Body of pancreas (tissue), 4 donors: ENCODE measurements at regions not wholly inside any gene's neighbourhood (a gene's known extent, or its start where the extent isn't known, plus 50 kb on each side); places are given as distances from the start of the nearest gene placed in this dataset.

Experiments used
- ATAC-seq: fragments of 150-250 bp; one replicate; pipeline ENCODE4 v1.9.1; 2016
- DNase-seq, 4 donors: peaks; one replicate each; pipeline ENCODE4 v3.0.0-alpha.2; 2019
- H3K27ac ChIP-seq, 4 donors: fragments of 200-600 bp; sonication (generic); 1 replicate in 3 of 4; 2 replicates in 1 of 4; pipeline versions ENCODE4 v1.5.1 to v1.6.1; 2016 to 2019; ENCODE audit warnings: mild to moderate bottlenecking in 1 of 4, mixed read lengths in 1 of 4, moderate library complexity in 1 of 4
- H3K27me3 ChIP-seq, 2 donors: fragments of 200-600 bp; sonication (generic); one replicate each; pipeline ENCODE4 v1.6.0; 2016; ENCODE audit warnings: mild to moderate bottlenecking in 1 of 2
- H3K36me3 ChIP-seq, 2 donors: fragments of 200-600 bp; sonication (generic); replicated peaks in 1 of 2; 2 replicates each; pipeline ENCODE4 v1.5.1; 2016; ENCODE audit warnings: low read depth in 2 of 2; ENCODE audit not compliant: insufficient read depth in 1 of 2
- H3K4me1 ChIP-seq: fragments of 200-600 bp; sonication (generic); one replicate; pipeline ENCODE4 v1.6.0; 2016
- H3K4me3 ChIP-seq, 2 donors: fragments of 200-600 bp; sonication (generic); 1 replicate in 1 of 2; 2 replicates in 1 of 2; pipeline ENCODE4 v1.5.1; 2016 to 2019
- H3K9me3 ChIP-seq, 3 donors: fragments of 200-600 bp; sonication (generic); 1 replicate in 2 of 3; 2 replicates in 1 of 3; pipeline ENCODE4 v1.5.1; 2016
- CTCF ChIP-seq, 7 experiments: fragments of 450-650 bp in 4 of 7; fragments of 200-600 bp in 3 of 7; sonication (generic) in 3 of 7; IDR thresholded peaks; one replicate each; pipeline ENCODE4 v1.5.1; 2016 to 2019; ENCODE audit warnings: antibody characterized with exemption in 7 of 7
- POLR2A ChIP-seq, 3 donors: fragments of 450-650 bp; IDR thresholded peaks; one replicate each; pipeline ENCODE4 v1.6.1; 2016; ENCODE audit warnings: antibody characterized with exemption in 3 of 3, mild to moderate bottlenecking in 2 of 3
- WGBS, 2 donors: methylation state at CpG; one replicate each; pipeline ENCODE4 v1.1.5; 2017; 5-methylcytosine and 5-hydroxymethylcytosine counted together
- intact Hi-C: fragments of 100-400 bp; cut with DNase I; formaldehyde crosslinking; loops from one replicate; pipeline ENCODE4 v1.15.1; 2023

- no peak overlapping the region for H3K27ac ChIP-seq
- WGBS, 2 donors = 64 to 76% methylated on average over 5 of the region's 5 CpGs
Measured at GRCh38 chr2:21382701-21383520, 259.1 kb downstream of the TDRD15 start.

GRCh38 chr2:21386666-21387065 is 262.9 kb downstream of the TDRD15 start:
- intact Hi-C loops = no loop called here
- H3K27ac ChIP-seq = no peak overlapping the region
- ATAC-seq = no peak
- DNase-seq = no peak
- no peak for TF ChIP-seq POLR2A (IDR thresholded peaks at IDR 0.05)
- no peak for TF ChIP-seq CTCF (IDR thresholded peaks at IDR 0.05)
- H3K9me3 ChIP-seq = no peaks in the 10 kb centered on the region
- H3K4me1 ChIP-seq = no peaks in the 10 kb centered on the region
- 63 to 83% methylated on average over 3 of the region's 3 CpGs for WGBS, 2 donors
- H3K4me3 ChIP-seq = no peak overlapping the region
- H3K27me3 ChIP-seq = no peaks in the 10 kb centered on the region
- H3K36me3 ChIP-seq = no peaks in the 10 kb centered on the region

More at GRCh38 chr2:21382701-21383520, 259.1 kb downstream of the TDRD15 start:
- intact Hi-C loops = no loop called here
- Histone ChIP-seq H3K9me3 (no peaks in the 10 kb centered on the region), H3K27me3 (no peaks in the 10 kb centered on the region), H3K36me3 (no peaks in the 10 kb centered on the region), H3K4me3 (no peak overlapping the region), H3K4me1 (no peaks in the 10 kb centered on the region)
- DNase-seq (no peak), ATAC-seq (no peak)
- no peak for TF ChIP-seq CTCF (IDR thresholded peaks at IDR 0.05)
- no peak for TF ChIP-seq POLR2A (IDR thresholded peaks at IDR 0.05)

GRCh38 chr2:21392649-21393048 is 268.9 kb downstream of the TDRD15 start:
- Histone ChIP-seq H3K4me3 (no peak overlapping the region), H3K9me3 (no peaks in the 10 kb centered on the region), H3K27ac (no peak overlapping the region), H3K36me3 (no peaks in the 10 kb centered on the region), H3K4me1 (no peaks in the 10 kb centered on the region), H3K27me3 (no peaks in the 10 kb centered on the region)
- intact Hi-C loops = no loop called here
- DNase-seq (no peak), ATAC-seq (no peak)
- WGBS, 2 donors = 23 to 28% methylated on average over 4 of the region's 4 CpGs
- TF ChIP-seq POLR2A (IDR thresholded peaks at IDR 0.05) = no peak
- no peak for TF ChIP-seq CTCF (IDR thresholded peaks at IDR 0.05)

GRCh38 chr2:21393173-21393572 is 269.4 kb downstream of the TDRD15 start:
- intact Hi-C loops = no loop called here
- WGBS, 2 donors = 20 to 22% methylated on average over 5 of the region's 5 CpGs

More at GRCh38 chr2:21393173-21393572, 269.4 kb downstream of the TDRD15 start:
- TF ChIP-seq POLR2A (IDR thresholded peaks at IDR 0.05) = no peak
- TF ChIP-seq CTCF (IDR thresholded peaks at IDR 0.05) = no peak
- no peaks in the 10 kb centered on the region for H3K36me3 ChIP-seq
- no peak overlapping the region for H3K4me3 ChIP-seq
- no peaks in the 10 kb centered on the region for H3K4me1 ChIP-seq
- H3K9me3 ChIP-seq = no peaks in the 10 kb centered on the region
- H3K27me3 ChIP-seq = no peaks in the 10 kb centered on the region
- ATAC-seq (no peak), DNase-seq (no peak)
- no peak overlapping the region for H3K27ac ChIP-seq
